Endothelial cell (in vitro differentiated cells): ENCODE measurements at regions not wholly inside any gene's neighbourhood (a gene's known extent, or its start where the extent isn't known, plus 50 kb on each side); places are given as distances from the start of the nearest gene placed in this dataset.
"Not testable (repeated sequence)": the region's sequence is repeated elsewhere in the genome, so short reads cannot be mapped to it uniquely, and the experiment has no call there.

Experiments used
- DNase-seq: peaks from one replicate; pipeline ENCODE4 v3.0.0; 2021; ENCODE audit warnings: low spot score
- H3K27ac Mint-ChIP-seq: one replicate; pipeline ENCODE4 v1.8.0; 2021; ENCODE audit warnings: mixed read lengths, inconsistent platforms; ENCODE audit not compliant: unreplicated experiment
- H3K27me3 Mint-ChIP-seq: one replicate; pipeline ENCODE4 v1.8.0; 2021; ENCODE audit warnings: mild to moderate bottlenecking, moderate library complexity, mixed read lengths, inconsistent platforms; ENCODE audit not compliant: unreplicated experiment
- H3K36me3 Mint-ChIP-seq: one replicate; pipeline ENCODE4 v1.8.0; 2021; ENCODE audit warnings: mild to moderate bottlenecking, low read depth, mixed read lengths, inconsistent platforms; ENCODE audit not compliant: unreplicated experiment
- H3K4me1 Mint-ChIP-seq: one replicate; pipeline ENCODE4 v1.8.0; 2021; ENCODE audit warnings: mild to moderate bottlenecking, mixed read lengths, inconsistent platforms; ENCODE audit not compliant: unreplicated experiment
- H3K4me3 Mint-ChIP-seq: one replicate; pipeline ENCODE4 v1.8.0; 2021; ENCODE audit warnings: mild to moderate bottlenecking, mixed read lengths, inconsistent platforms; ENCODE audit not compliant: unreplicated experiment
- H3K9me3 Mint-ChIP-seq: one replicate; pipeline ENCODE4 v1.8.0; 2021; ENCODE audit warnings: mixed read lengths, inconsistent platforms; ENCODE audit not compliant: unreplicated experiment
- CTCF ChIP-seq: fragments of 200-600 bp; sonication (generic); IDR thresholded peaks from one replicate; pipeline ENCODE4 v1.5.0; 2021; ENCODE audit warnings: antibody characterized with exemption; ENCODE audit not compliant: unreplicated experiment

GRCh38 chr16:60404401-60404800 is 1631.8 kb downstream of the CDH8 start:
- Mint-ChIP-seq H3K4me3 (no peak overlapping the region), H3K36me3 (no peaks in the 10 kb centered on the region), H3K27me3 (no peaks in the 10 kb centered on the region), H3K4me1 (peaks cover 7% of the 10 kb centered on the region), H3K9me3 (no peaks in the 10 kb centered on the region), H3K27ac (no peak overlapping the region)
- DNase-seq, result no peak
- no peak for TF ChIP-seq CTCF

- not testable (repeated sequence) for H3K27me3 Mint-ChIP-seq, H3K27ac Mint-ChIP-seq, H3K9me3 Mint-ChIP-seq, H3K4me3 Mint-ChIP-seq, H3K36me3 Mint-ChIP-seq, DNase-seq, H3K4me1 Mint-ChIP-seq
Observed at GRCh38 chr16:60402941-60403340, 1633.3 kb downstream of the CDH8 start.

GRCh38 chr16:60392380-60392779 is 1643.9 kb downstream of the CDH8 start:
- TF ChIP-seq CTCF, result no peak
- no peaks in the 10 kb centered on the region for H3K4me1 Mint-ChIP-seq
- H3K27ac Mint-ChIP-seq, result no peak overlapping the region
- H3K36me3 Mint-ChIP-seq, result no peaks in the 10 kb centered on the region
- DNase-seq, result no peak
- no peak overlapping the region for H3K4me3 Mint-ChIP-seq
- H3K27me3 Mint-ChIP-seq, result no peaks in the 10 kb centered on the region
- no peaks in the 10 kb centered on the region for H3K9me3 Mint-ChIP-seq

- no peak for DNase-seq
- no peaks in the 10 kb centered on the region for H3K27me3 Mint-ChIP-seq
- no peaks in the 10 kb centered on the region for H3K4me1 Mint-ChIP-seq
- TF ChIP-seq CTCF, result no peak
- H3K27ac Mint-ChIP-seq, result no peak overlapping the region
- no peaks in the 10 kb centered on the region for H3K36me3 Mint-ChIP-seq
- H3K9me3 Mint-ChIP-seq, result no peaks in the 10 kb centered on the region
- H3K4me3 Mint-ChIP-seq, result no peak overlapping the region
Observed at GRCh38 chr16:60371591-60371990, 1637.5 kb upstream of the GOT2 start.

- Mint-ChIP-seq H3K27ac (no peak overlapping the region), H3K9me3 (no peaks in the 10 kb centered on the region), H3K4me1 (no peaks in the 10 kb centered on the region), H3K4me3 (no peak overlapping the region), H3K27me3 (peaks cover 2% of the 10 kb centered on the region), H3K36me3 (no peaks in the 10 kb centered on the region)
- no peak for DNase-seq
- no peak for TF ChIP-seq CTCF
Observed at GRCh38 chr16:60367739-60368138, 1633.6 kb upstream of the GOT2 start.

GRCh38 chr16:60363566-60363965 is 1629.5 kb upstream of the GOT2 start:
- Mint-ChIP-seq H3K4me3 (no peak overlapping the region), H3K27ac (no peak overlapping the region), H3K9me3 (no peaks in the 10 kb centered on the region), H3K4me1 (no peaks in the 10 kb centered on the region), H3K36me3 (no peaks in the 10 kb centered on the region), H3K27me3 (peaks cover 2% of the 10 kb centered on the region)
- no peak for TF ChIP-seq CTCF
- no peak for DNase-seq

GRCh38 chr16:60359866-60360265 is 1625.8 kb upstream of the GOT2 start:
- not testable (repeated sequence) for DNase-seq, H3K27me3 Mint-ChIP-seq, H3K4me1 Mint-ChIP-seq, H3K9me3 Mint-ChIP-seq, H3K36me3 Mint-ChIP-seq, H3K4me3 Mint-ChIP-seq, H3K27ac Mint-ChIP-seq

- not testable (repeated sequence) for H3K4me1 Mint-ChIP-seq, H3K27me3 Mint-ChIP-seq, DNase-seq, H3K36me3 Mint-ChIP-seq, H3K4me3 Mint-ChIP-seq, H3K9me3 Mint-ChIP-seq, H3K27ac Mint-ChIP-seq
Observed at GRCh38 chr16:60359412-60359811, 1625.3 kb upstream of the GOT2 start.
